GM12874 (cell line): ENCODE measurements at regions not wholly inside any gene's neighbourhood (a gene's known extent, or its start where the extent isn't known, plus 50 kb on each side); places are given as distances from the start of the nearest gene placed in this dataset.

Source experiments
- TF ChIP-seq, protein P1 (sequence below): IDR thresholded peaks from 2 replicates; pipeline ENCODE4 v1.5.1; 2011; ENCODE audit warnings: low read depth, mild to moderate bottlenecking, control low read depth, low read length, moderate library complexity; ENCODE audit not compliant: insufficient read depth

DNA sequence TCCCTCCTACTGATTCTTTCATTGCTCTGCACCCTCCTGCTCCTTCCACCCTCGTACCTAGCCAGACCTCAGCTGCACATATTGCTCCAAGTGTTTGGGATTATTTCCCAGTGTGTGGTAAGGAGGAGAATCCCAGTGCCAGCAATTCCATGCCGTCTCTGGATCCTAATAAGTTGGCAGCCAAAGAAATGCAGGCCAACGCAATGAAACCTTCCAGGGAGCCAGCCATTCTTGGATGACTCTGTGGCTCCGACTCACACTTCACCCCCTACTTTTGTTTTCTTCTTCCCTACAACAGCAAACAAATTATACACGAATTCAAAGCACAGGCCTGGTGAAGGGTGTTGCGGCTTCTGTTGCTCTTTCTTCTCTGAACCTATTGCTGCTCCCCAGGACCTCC lies 82.5 kb upstream of the SLC1A3 start:
- TF ChIP-seq, protein P1, sequence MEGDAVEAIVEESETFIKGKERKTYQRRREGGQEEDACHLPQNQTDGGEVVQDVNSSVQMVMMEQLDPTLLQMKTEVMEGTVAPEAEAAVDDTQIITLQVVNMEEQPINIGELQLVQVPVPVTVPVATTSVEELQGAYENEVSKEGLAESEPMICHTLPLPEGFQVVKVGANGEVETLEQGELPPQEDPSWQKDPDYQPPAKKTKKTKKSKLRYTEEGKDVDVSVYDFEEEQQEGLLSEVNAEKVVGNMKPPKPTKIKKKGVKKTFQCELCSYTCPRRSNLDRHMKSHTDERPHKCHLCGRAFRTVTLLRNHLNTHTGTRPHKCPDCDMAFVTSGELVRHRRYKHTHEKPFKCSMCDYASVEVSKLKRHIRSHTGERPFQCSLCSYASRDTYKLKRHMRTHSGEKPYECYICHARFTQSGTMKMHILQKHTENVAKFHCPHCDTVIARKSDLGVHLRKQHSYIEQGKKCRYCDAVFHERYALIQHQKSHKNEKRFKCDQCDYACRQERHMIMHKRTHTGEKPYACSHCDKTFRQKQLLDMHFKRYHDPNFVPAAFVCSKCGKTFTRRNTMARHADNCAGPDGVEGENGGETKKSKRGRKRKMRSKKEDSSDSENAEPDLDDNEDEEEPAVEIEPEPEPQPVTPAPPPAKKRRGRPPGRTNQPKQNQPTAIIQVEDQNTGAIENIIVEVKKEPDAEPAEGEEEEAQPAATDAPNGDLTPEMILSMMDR, result no peak

DNA sequence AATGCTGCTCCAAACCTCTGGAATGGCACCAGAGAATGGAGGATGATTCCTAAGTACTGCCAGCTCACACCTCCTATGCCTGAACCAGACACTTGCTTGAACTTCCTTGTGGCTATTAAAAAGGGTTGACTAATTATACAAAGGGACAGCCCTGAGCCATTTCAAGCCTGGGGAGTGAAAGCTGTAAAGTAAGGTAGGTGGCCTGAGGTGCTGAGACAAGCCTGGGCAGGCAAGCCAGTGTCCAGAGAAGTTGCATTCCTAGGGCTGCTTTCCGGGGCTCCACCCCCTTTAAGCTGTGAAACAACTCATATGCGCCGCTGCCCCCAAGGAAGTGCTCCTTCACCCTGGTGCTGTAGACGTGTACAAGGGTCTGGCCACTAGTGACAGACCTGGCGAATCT lies 79.9 kb upstream of the SLC1A3 start:
- TF ChIP-seq, protein P1, result no peak

DNA sequence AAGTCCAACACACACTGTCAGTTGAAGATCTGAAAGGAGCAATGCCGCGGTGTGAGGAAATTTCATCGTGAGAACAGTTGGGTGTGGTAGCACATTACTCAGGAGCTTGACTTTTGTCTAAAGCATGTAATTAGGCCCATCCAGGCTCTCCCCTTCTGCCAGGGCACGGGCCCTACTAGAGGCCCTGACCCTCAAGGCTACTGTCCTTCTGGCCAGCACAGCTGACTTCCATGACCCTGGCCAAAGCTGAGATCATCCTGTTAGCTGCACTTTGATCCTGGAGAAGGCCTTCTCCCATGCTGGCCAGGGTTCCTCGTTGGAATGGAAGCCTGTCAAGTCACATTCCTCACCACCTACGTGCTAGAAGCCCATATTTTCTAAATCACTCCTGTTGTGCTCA lies 77.8 kb upstream of the SLC1A3 start:
- TF ChIP-seq, protein P1, result no peak

DNA sequence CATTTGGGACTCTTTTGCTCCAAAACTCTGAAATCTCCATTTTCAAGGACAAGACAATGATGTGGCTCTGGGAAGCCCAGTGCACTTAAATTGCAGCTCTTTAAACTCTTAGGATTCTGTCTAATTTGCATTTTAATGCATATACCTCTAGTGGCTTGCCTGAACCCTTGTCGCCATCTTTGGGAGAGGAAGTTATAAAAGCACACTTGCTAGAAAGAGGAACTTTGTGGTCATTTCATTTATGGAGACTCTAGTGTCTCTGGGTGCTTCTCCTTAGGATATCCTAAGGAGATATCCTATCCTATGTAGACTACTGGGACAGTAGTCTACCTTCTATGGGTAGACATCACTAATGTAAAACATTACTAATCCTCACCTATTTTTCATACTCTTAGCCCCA lies 77.3 kb upstream of the SLC1A3 start:
- TF ChIP-seq, protein P1, result no peak

DNA sequence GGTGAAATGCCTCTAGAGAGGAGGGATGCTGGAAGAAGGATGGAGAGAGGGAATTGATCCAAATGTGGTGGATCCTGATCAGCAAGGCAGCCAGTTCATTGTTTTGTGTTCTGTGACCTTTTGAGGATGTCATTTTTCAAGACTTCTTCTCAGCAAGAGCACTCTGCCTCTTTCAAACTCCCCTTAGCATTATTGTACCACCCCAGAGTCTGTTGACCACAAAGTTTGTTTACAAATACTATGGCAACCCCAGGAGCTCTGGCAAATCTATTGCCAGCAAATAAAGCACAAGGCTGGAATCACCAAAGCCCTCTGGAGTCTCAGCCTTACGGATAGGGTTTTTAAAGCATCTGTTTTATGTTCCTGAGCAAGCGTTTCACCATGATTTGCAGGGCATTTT lies 76.2 kb upstream of the SLC1A3 start:
- TF ChIP-seq, protein P1, result no peak

DNA sequence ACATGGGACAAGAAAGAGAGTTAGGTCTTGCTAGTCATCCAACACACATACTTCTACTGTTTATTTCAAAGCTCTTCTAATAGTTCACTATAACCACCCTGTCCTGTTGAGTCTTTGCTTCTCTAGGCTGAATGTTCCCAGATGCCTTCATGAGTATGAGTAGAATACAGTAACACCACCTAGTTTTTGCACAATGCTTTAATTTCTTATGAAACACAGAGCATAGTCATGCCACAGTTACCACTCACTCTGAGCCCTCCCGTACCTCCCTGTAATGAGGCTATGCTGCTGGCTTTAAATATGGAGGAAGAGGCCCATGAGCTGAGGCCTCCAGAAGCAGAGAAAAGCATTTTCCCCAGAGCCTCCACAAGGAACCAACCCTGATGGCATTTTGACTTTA lies 75.0 kb upstream of the SLC1A3 start:
- TF ChIP-seq, protein P1, result no peak

DNA sequence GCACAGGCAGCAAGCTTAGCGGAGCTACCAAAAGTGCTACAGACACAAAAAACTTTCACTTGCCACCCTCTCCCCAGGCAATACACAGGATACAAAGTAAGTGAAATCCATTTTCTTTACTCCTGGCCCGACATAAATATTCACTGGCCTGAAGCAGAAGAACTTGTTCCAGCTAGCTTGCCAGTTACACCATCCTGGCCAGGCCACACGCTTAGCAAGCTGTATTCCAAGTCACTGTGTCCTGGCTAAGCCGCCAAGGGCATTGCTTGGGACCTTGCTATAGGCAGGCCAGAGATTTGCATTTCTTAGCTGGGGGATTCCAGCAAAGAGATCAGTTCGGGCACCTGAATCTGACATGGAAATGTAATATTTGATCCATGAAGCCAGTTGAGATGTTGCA lies 71.0 kb upstream of the SLC1A3 start:
- TF ChIP-seq, protein P1, result no peak

DNA sequence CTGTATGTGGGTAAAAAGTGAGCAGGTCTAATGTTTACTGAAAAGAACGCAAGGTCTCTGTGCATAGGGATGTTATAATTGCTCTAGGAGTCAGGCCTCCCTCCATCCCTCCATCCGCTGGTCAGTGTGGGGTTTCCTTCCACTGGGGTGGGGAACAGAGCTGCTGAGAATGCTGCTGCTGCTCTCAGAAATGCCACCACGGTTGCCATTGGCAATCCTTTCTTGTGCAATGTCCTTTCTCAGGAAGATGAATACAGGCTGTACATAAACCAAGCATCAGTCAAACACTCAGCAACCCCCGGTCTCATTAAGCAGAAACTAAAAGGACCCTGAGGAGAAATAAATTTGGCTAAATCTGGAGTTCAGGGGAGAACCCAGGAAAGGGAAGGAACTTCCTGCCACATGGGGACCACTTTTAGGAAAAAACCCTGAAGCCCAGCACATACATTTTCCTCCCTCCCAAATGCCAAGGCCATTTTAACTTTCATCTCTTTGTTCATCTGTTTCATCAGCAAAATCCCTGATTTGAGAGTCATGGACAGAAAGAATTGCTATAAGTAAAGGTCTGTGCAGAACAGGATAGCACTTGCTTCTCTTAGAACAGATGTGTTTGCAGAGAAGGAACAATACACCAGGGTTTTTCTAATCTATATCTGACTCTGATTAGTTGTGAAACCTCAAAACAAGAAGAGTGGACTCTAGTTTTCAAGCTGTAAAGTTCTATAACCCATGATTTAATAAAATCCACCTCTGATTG lies 70.4 kb upstream of the SLC1A3 start:
- TF ChIP-seq, protein P1, result no peak
